H1 (cell line): ENCODE measurements at regions not wholly inside any gene's neighbourhood (a gene's known extent, or its start where the extent isn't known, plus 50 kb on each side); places are given as distances from the start of the nearest gene placed in this dataset.

Experiments
- SIRT6 ChIP-seq: IDR thresholded peaks from one replicate; pipeline ENCODE4 v1.7.1; 2012; ENCODE audit warnings: low read length, inconsistent platforms
- TF ChIP-seq, protein P1 (sequence below), 3 experiments: IDR thresholded peaks; 1 replicate in 2 of 3; 2 replicates in 1 of 3; pipeline versions ENCODE4 v1.5.1 to v1.6.1; 2011; ENCODE audit warnings: low read length in 3 of 3, mild to moderate bottlenecking in 3 of 3, inconsistent platforms in 2 of 3, low read depth in 1 of 3, moderate library complexity in 1 of 3; ENCODE audit not compliant: insufficient read depth in 1 of 3; ENCODE audit errors: control extremely low read depth in 1 of 3

GRCh38 chr5:24065779-24066178, 558.4 kb downstream of the PRDM9 start (continued):
- TF ChIP-seq, protein P1, sequence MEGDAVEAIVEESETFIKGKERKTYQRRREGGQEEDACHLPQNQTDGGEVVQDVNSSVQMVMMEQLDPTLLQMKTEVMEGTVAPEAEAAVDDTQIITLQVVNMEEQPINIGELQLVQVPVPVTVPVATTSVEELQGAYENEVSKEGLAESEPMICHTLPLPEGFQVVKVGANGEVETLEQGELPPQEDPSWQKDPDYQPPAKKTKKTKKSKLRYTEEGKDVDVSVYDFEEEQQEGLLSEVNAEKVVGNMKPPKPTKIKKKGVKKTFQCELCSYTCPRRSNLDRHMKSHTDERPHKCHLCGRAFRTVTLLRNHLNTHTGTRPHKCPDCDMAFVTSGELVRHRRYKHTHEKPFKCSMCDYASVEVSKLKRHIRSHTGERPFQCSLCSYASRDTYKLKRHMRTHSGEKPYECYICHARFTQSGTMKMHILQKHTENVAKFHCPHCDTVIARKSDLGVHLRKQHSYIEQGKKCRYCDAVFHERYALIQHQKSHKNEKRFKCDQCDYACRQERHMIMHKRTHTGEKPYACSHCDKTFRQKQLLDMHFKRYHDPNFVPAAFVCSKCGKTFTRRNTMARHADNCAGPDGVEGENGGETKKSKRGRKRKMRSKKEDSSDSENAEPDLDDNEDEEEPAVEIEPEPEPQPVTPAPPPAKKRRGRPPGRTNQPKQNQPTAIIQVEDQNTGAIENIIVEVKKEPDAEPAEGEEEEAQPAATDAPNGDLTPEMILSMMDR (IDR thresholded peaks at IDR 0.05; ENCODE audit: control extremely low read depth in 1 of 3, insufficient read depth in 1 of 3, low read depth in 1 of 3, low read length in 3 of 3) = no peak
- TF ChIP-seq SIRT6 = no peak
